ENCODE measurements at regions not wholly inside any gene's neighbourhood (a gene's known extent, or its start where the extent isn't known, plus 50 kb on each side); places are given as distances from the start of the nearest gene placed in this dataset.

DNA sequence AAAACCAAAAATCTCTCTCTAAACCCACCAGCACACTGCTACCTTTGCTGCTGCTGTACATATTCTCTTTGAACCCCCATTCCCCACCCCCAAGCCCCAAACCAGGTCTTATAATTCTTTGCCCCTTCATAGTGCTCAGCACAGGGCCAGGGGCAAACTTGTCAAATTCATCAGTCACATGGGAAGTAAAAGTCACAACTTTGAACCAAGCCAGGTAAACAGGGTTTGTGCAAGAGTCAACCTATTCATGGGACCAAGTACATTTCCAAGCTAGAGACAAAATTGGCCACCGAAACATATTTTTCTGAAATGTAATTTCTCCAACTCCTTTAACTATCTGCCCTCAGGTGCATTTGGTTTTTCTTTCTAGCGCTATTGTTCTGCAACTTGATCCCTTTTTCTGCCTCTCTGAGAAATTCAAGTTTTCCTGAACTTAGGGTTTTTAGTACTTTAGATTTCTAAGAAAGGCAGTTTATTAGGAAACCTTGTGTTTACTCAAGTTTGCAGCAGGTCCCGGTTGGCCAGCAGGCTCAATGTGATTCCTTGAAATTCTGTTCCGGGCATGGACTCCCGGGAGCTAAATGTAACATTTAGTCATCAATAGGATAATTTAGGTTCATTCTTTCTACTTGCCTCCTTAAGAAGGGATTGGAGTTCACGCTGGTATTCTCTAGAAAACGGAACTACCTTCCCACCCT, 230.5 kb downstream of the EFCAB11 start:
- no peaks in the 10 kb centered on the region for H3K79me1 ChIP-seq (ENCODE audit: low read depth, low read length)
- H3K23ac ChIP-seq (ENCODE audit: low read depth, low read length, poor library complexity): no peak overlapping the region
- no peak overlapping the region for H2BK120ac ChIP-seq (ENCODE audit: low read depth, low read length)
- no peak overlapping the region for H3K18ac ChIP-seq (ENCODE audit: low read length)
- H2BK5ac ChIP-seq (ENCODE audit: low read length): no peak overlapping the region
- no peak overlapping the region for H2BK12ac ChIP-seq (ENCODE audit: low read length)
- no peaks in the 10 kb centered on the region for H3K9me3 ChIP-seq (replicated peaks in 1 of 2; ENCODE audit: control insufficient read depth in 2 of 2, insufficient read depth in 1 of 2, low read depth in 1 of 2, low read length in 2 of 2)
- no peaks in the 10 kb centered on the region for H3K36me3 ChIP-seq (replicated peaks in 1 of 2; ENCODE audit: control insufficient read depth in 2 of 2, insufficient read depth in 2 of 2, low read length in 2 of 2)
- H3K4me1 ChIP-seq (ENCODE audit: control insufficient read depth in 2 of 2, insufficient read depth in 1 of 2, low read depth in 1 of 2, low read length in 2 of 2): peaks cover 6 to 9% of the 10 kb centered on the region in 2 donors
- no peak overlapping the region for H3K4ac ChIP-seq (ENCODE audit: low read length)
- H3K27ac ChIP-seq (replicated peaks; ENCODE audit: low read length): no peak overlapping the region
- no CpG with 5 or more reads among the region's 7 CpGs for WGBS, 2 donors (ENCODE audit: extremely low coverage in 2 of 2, insufficient read length in 2 of 2, insufficient replicate concordance in 1 of 2)
- H4K91ac ChIP-seq (ENCODE audit: low read depth, low read length, poor library complexity): no peak overlapping the region
- no peak overlapping the region for H3K4me2 ChIP-seq (ENCODE audit: insufficient read depth, low read length, poor library complexity, severe bottlenecking)
- H4K8ac ChIP-seq (ENCODE audit: low read depth, low read length): no peak overlapping the region
- no peak overlapping the region for H3K4me3 ChIP-seq (ENCODE audit: low read length in 2 of 2)
- H2BK15ac ChIP-seq (ENCODE audit: low read length): no peak overlapping the region
- H3K27me3 ChIP-seq (ENCODE audit: control insufficient read depth in 3 of 3, insufficient read depth in 3 of 3, low read depth in 1 of 3, low read length in 3 of 3): no peaks in the 10 kb centered on the region
- no peak overlapping the region for H2AFZ ChIP-seq (ENCODE audit: low read length)
- no peak overlapping the region for H3K14ac ChIP-seq (ENCODE audit: low read length)
- no peak overlapping the region for H2AK5ac ChIP-seq (ENCODE audit: low read depth, low read length)
- DNase-seq (ENCODE audit: low spot score): no peak
- H3K9ac ChIP-seq (ENCODE audit: low read depth, low read length, poor library complexity): no peak overlapping the region

DNA sequence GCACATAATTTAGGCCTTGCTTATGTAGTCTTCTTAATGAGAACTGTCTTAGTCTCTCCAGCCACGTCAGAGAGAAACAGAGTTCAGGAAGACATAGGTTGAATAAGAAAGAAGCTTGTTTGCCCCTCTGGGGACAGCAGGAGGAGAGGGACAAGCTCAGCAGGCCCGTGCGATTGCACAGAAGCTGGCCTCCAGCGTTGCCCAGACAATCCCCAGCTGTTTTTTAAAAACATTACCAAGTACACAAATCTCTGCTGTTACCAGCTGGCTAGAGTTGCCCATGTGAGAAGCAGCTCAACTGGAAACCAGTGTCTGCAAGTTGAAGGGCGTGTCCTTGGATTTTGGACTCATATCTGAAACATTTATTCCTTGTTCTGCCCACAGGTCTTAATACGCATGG, 232.6 kb downstream of the EFCAB11 start:
- H3K14ac ChIP-seq (ENCODE audit: low read length): no peak overlapping the region
- no peak overlapping the region for H2BK12ac ChIP-seq (ENCODE audit: low read length)
- DNase-seq (ENCODE audit: low spot score): no peak
- no peak overlapping the region for H3K9ac ChIP-seq (ENCODE audit: low read depth, low read length, poor library complexity)
- H3K27me3 ChIP-seq (ENCODE audit: control insufficient read depth in 3 of 3, insufficient read depth in 3 of 3, low read depth in 1 of 3, low read length in 3 of 3): no peaks in the 10 kb centered on the region
- no peak overlapping the region for H4K8ac ChIP-seq (ENCODE audit: low read depth, low read length)
- H2AK5ac ChIP-seq (ENCODE audit: low read depth, low read length): no peak overlapping the region
- no peak overlapping the region for H3K4me3 ChIP-seq (ENCODE audit: low read length in 2 of 2)
- H3K4me2 ChIP-seq (ENCODE audit: insufficient read depth, low read length, poor library complexity, severe bottlenecking): no peak overlapping the region
- H2BK5ac ChIP-seq (ENCODE audit: low read length): no peak overlapping the region
- H4K91ac ChIP-seq (ENCODE audit: low read depth, low read length, poor library complexity): no peak overlapping the region
- H3K79me1 ChIP-seq (ENCODE audit: low read depth, low read length): no peaks in the 10 kb centered on the region
- H2BK120ac ChIP-seq (ENCODE audit: low read depth, low read length): no peak overlapping the region
- no peak overlapping the region for H3K27ac ChIP-seq (replicated peaks; ENCODE audit: low read length)
- H3K9me3 ChIP-seq (replicated peaks in 1 of 2; ENCODE audit: control insufficient read depth in 2 of 2, insufficient read depth in 1 of 2, low read depth in 1 of 2, low read length in 2 of 2): no peaks in the 10 kb centered on the region
- H3K4me1 ChIP-seq (ENCODE audit: control insufficient read depth in 2 of 2, insufficient read depth in 1 of 2, low read depth in 1 of 2, low read length in 2 of 2): peaks cover 6 to 9% of the 10 kb centered on the region in 2 donors
- H3K36me3 ChIP-seq (replicated peaks in 1 of 2; ENCODE audit: control insufficient read depth in 2 of 2, insufficient read depth in 2 of 2, low read length in 2 of 2): no peaks in the 10 kb centered on the region
- no peak overlapping the region for H3K23ac ChIP-seq (ENCODE audit: low read depth, low read length, poor library complexity)
- H2AFZ ChIP-seq (ENCODE audit: low read length): peak overlapping the region; percentile 19
- no CpG with 5 or more reads among the region's 6 CpGs for WGBS, 2 donors (ENCODE audit: extremely low coverage in 2 of 2, insufficient read length in 2 of 2, insufficient replicate concordance in 1 of 2)
- no peak overlapping the region for H2BK15ac ChIP-seq (ENCODE audit: low read length)
- no peak overlapping the region for H3K18ac ChIP-seq (ENCODE audit: low read length)
- H3K4ac ChIP-seq (ENCODE audit: low read length): no peak overlapping the region

DNA sequence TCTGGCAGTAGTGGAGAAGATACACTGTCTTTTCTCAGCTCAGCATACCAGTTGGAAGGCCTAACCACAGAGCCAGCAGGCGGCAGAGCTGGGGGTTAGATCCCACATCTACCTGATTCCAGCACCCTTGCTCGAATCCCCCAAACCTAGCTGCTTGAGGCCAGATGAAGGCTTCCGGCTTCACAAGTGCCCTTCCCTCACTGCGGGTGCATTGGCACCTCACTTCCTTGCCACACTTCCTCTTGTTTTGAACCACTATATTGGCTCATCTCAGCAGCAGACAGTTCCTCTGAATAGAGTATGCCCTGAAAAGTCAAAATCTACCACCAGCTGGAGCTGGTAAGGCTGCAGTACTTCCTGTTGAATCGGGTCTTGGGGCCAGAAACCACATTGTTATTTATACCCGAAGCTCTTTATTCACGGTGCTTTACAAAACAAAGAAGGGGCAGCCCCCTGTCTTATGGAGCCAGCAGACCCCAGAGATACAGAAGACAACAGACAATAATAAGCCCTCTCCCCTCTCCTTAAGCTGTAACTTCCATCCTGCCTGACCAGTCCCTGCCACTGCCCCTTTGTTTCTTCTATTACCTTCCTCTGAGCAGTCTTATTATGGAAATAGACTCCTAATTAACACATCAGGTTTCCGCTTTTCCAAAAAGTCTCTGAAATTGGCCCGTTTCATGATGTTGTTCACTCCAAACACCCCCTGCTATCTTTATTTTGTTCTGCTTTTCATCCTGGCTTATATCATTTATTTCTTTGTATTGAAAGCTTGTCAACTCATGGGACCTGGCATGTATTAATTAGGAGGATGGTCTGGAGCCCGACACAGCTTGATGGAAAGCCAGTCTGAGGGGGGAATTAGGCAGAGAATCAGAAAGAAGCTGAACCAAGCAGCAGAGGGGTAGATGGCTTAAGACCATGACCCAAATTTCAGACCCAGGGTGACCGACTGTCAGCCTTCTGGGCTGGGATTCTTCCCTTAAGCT, 233.5 kb downstream of the EFCAB11 start:
- Histone ChIP-seq H4K91ac (ENCODE audit: low read depth, low read length, poor library complexity) (no peak overlapping the region), H2AK5ac (ENCODE audit: low read depth, low read length) (no peak overlapping the region), H3K27ac (replicated peaks; ENCODE audit: low read length) (no peak overlapping the region), H3K4me3 (ENCODE audit: low read length in 2 of 2) (no peak overlapping the region), H3K4me2 (ENCODE audit: insufficient read depth, low read length, poor library complexity, severe bottlenecking) (no peak overlapping the region), H3K18ac (ENCODE audit: low read length) (no peak overlapping the region), H3K23ac (ENCODE audit: low read depth, low read length, poor library complexity) (peak overlapping the region; percentile 8), H4K8ac (ENCODE audit: low read depth, low read length) (no peak overlapping the region), H3K9ac (ENCODE audit: low read depth, low read length, poor library complexity) (no peak overlapping the region), H2AFZ (ENCODE audit: low read length) (peak overlapping the region; percentile 71), H3K4me1 (ENCODE audit: control insufficient read depth in 2 of 2, insufficient read depth in 1 of 2, low read depth in 1 of 2, low read length in 2 of 2) (peaks cover 6 to 9% of the 10 kb centered on the region in 2 donors), H3K79me1 (ENCODE audit: low read depth, low read length) (no peaks in the 10 kb centered on the region), H3K27me3 (ENCODE audit: control insufficient read depth in 3 of 3, insufficient read depth in 3 of 3, low read depth in 1 of 3, low read length in 3 of 3) (no peaks in the 10 kb centered on the region), H3K4ac (ENCODE audit: low read length) (no peak overlapping the region), H3K9me3 (replicated peaks in 1 of 2; ENCODE audit: control insufficient read depth in 2 of 2, insufficient read depth in 1 of 2, low read depth in 1 of 2, low read length in 2 of 2) (no peaks in the 10 kb centered on the region), H3K36me3 (replicated peaks in 1 of 2; ENCODE audit: control insufficient read depth in 2 of 2, insufficient read depth in 2 of 2, low read length in 2 of 2) (no peaks in the 10 kb centered on the region), H2BK5ac (ENCODE audit: low read length) (no peak overlapping the region), H2BK120ac (ENCODE audit: low read depth, low read length) (no peak overlapping the region), H2BK12ac (ENCODE audit: low read length) (no peak overlapping the region), H2BK15ac (ENCODE audit: low read length) (no peak overlapping the region), H3K14ac (ENCODE audit: low read length) (no peak overlapping the region)
- DNase-seq (ENCODE audit: low spot score): no peak
- no CpG with 5 or more reads among the region's 11 CpGs for whole genome bisulfite sequencing, 2 donors (ENCODE audit: extremely low coverage in 2 of 2, insufficient read length in 2 of 2, insufficient replicate concordance in 1 of 2)

DNA sequence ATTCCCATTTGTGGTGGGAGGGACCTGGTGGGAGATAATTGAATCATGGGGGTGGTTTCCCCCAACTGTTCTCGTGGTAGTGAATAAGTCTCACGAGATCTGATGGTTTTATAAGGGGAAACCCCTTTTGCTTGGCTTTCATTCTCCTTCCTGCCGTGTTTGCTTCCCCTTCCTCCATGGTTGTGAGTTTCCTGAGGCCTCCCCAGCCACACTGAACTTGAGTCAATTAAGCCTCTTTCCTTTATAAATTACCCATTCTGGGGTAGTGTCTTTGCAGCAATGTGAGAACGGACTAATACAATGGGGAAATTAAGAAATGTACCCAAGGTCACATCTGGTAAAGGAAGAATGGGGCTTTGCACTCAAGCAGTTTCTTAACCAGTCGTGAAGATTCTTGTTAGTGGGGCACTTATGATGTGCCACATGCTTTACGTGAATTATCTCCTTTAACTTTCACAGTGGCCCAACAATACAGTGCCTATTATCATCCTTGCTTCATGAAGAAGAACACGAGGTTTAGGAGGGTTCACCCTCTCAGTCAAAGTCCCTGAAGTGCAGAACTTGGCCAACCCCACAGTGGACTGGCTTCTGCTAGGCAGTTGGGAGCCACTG, 234.3 kb downstream of the EFCAB11 start:
- H3K9ac ChIP-seq (ENCODE audit: low read depth, low read length, poor library complexity): no peak overlapping the region
- no peak overlapping the region for H3K4ac ChIP-seq (ENCODE audit: low read length)
- peak overlapping the region; percentile 71 for H2AFZ ChIP-seq (ENCODE audit: low read length)
- H4K8ac ChIP-seq (ENCODE audit: low read depth, low read length): no peak overlapping the region
- H4K91ac ChIP-seq (ENCODE audit: low read depth, low read length, poor library complexity): no peak overlapping the region
- DNase-seq (ENCODE audit: low spot score): no peak
- H3K36me3 ChIP-seq (replicated peaks in 1 of 2; ENCODE audit: control insufficient read depth in 2 of 2, insufficient read depth in 2 of 2, low read length in 2 of 2): no peaks in the 10 kb centered on the region
- H2BK120ac ChIP-seq (ENCODE audit: low read depth, low read length): no peak overlapping the region
- H3K18ac ChIP-seq (ENCODE audit: low read length): no peak overlapping the region
- H3K23ac ChIP-seq (ENCODE audit: low read depth, low read length, poor library complexity): no peak overlapping the region
- H3K4me3 ChIP-seq (ENCODE audit: low read length in 2 of 2): no peak overlapping the region
- WGBS, 2 donors (ENCODE audit: extremely low coverage in 2 of 2, insufficient read length in 2 of 2, insufficient replicate concordance in 1 of 2): no CpG with 5 or more reads among the region's 7 CpGs
- no peak overlapping the region for H2BK15ac ChIP-seq (ENCODE audit: low read length)
- no peak overlapping the region for H3K27ac ChIP-seq (replicated peaks; ENCODE audit: low read length)
- peaks cover 6 to 9% of the 10 kb centered on the region in 2 donors for H3K4me1 ChIP-seq (ENCODE audit: control insufficient read depth in 2 of 2, insufficient read depth in 1 of 2, low read depth in 1 of 2, low read length in 2 of 2)
- no peaks in the 10 kb centered on the region for H3K79me1 ChIP-seq (ENCODE audit: low read depth, low read length)
- no peak overlapping the region for H2BK5ac ChIP-seq (ENCODE audit: low read length)
- H3K27me3 ChIP-seq (ENCODE audit: control insufficient read depth in 3 of 3, insufficient read depth in 3 of 3, low read depth in 1 of 3, low read length in 3 of 3): no peaks in the 10 kb centered on the region
- no peak overlapping the region for H3K4me2 ChIP-seq (ENCODE audit: insufficient read depth, low read length, poor library complexity, severe bottlenecking)
- no peaks in the 10 kb centered on the region for H3K9me3 ChIP-seq (replicated peaks in 1 of 2; ENCODE audit: control insufficient read depth in 2 of 2, insufficient read depth in 1 of 2, low read depth in 1 of 2, low read length in 2 of 2)
- no peak overlapping the region for H2BK12ac ChIP-seq (ENCODE audit: low read length)
- no peak overlapping the region for H2AK5ac ChIP-seq (ENCODE audit: low read depth, low read length)
- no peak overlapping the region for H3K14ac ChIP-seq (ENCODE audit: low read length)

All from neuronal stem cell (in vitro differentiated cells).